NCI-H2029 treated with DMSO at 0.1 percent for 48 hours (cell line): ENCODE measurements at regions not wholly inside any gene's neighbourhood (a gene's known extent, or its start where the extent isn't known, plus 50 kb on each side); places are given as distances from the start of the nearest gene placed in this dataset.
"Not testable (repeated sequence)": the region's sequence is repeated elsewhere in the genome, so short reads cannot be mapped to it uniquely, and the experiment has no call there.

Experiments used
- DNase-seq: peaks from one replicate; lab custom pipeline; 2025; lab: John Stamatoyannopoulos, UW

- no peak for DNase-seq
Measured at GRCh38 chr1:25134307-25134706, 98.0 kb downstream of the SYF2 start.

- DNase-seq, result no peak
Measured at GRCh38 chr1:25131794-25132193, 100.5 kb downstream of the SYF2 start.

- no peak for DNase-seq
Measured at GRCh38 chr1:25130895-25131294, 101.4 kb downstream of the SYF2 start.

GRCh38 chr1:25129380-25129779 is 102.9 kb downstream of the SYF2 start:
- DNase-seq, result no peak

GRCh38 chr1:25128121-25128621 is 104.1 kb downstream of the SYF2 start:
- DNase-seq, result no peak

GRCh38 chr1:25126562-25126961 is 105.7 kb downstream of the SYF2 start:
- DNase-seq, result no peak

- DNase-seq, result no peak
Measured at GRCh38 chr1:25123551-25123950, 108.8 kb downstream of the SYF2 start.

- DNase-seq, result no peak
Measured at GRCh38 chr1:25122747-25123146, 109.6 kb downstream of the SYF2 start.

GRCh38 chr1:25120281-25120680 is 112.0 kb downstream of the SYF2 start:
- no peak for DNase-seq

GRCh38 chr1:25118546-25118945 is 113.8 kb downstream of the SYF2 start:
- no peak for DNase-seq

GRCh38 chr1:25117233-25117823 is 115.0 kb downstream of the SYF2 start:
- DNase-seq, result no peak

GRCh38 chr1:25116832-25117231 is 115.5 kb downstream of the SYF2 start:
- DNase-seq, result no peak

- not testable (repeated sequence) for DNase-seq
Measured at GRCh38 chr1:25116117-25116516, 116.2 kb downstream of the SYF2 start.

- no peak for DNase-seq
Measured at GRCh38 chr1:25113731-25114130, 118.6 kb downstream of the SYF2 start.

- DNase-seq, result no peak
Measured at GRCh38 chr1:25113086-25113485, 119.2 kb downstream of the SYF2 start.

GRCh38 chr1:25112400-25112799 is 119.9 kb downstream of the SYF2 start:
- no peak for DNase-seq

- no peak for DNase-seq
Measured at GRCh38 chr1:25111706-25112105, 120.6 kb downstream of the SYF2 start.

- no peak for DNase-seq
Measured at GRCh38 chr1:25110485-25110884, 121.8 kb downstream of the SYF2 start.

GRCh38 chr1:25110036-25110435 is 122.3 kb downstream of the SYF2 start:
- DNase-seq, result no peak

- no peak for DNase-seq
Measured at GRCh38 chr1:25109531-25109951, 122.8 kb downstream of the SYF2 start.

- DNase-seq, result no peak
Measured at GRCh38 chr1:25107643-25108010, 124.7 kb downstream of the SYF2 start.

- no peak for DNase-seq
Measured at GRCh38 chr1:25106976-25107642, 125.2 kb downstream of the SYF2 start.

- no peak for DNase-seq
Measured at GRCh38 chr1:25106352-25106751, 126.0 kb downstream of the SYF2 start.

GRCh38 chr1:25105836-25106235 is 126.5 kb downstream of the SYF2 start:
- no peak for DNase-seq
